Large intestine (tissue), 3 donors: ENCODE measurements at regions not wholly inside any gene's neighbourhood (a gene's known extent, or its start where the extent isn't known, plus 50 kb on each side); places are given as distances from the start of the nearest gene placed in this dataset.

Source experiments
- DNase-seq, 2 donors: peaks; one replicate each; pipeline versions ENCODE4 v3.0.0 to v3.0.0-alpha.2; 2013
- H3K27ac ChIP-seq: one replicate; pipeline ENCODE4 v1.5.1; 2013; ENCODE audit warnings: low read length
- H3K27me3 ChIP-seq: 2 replicates; pipeline ENCODE4 v1.6.1; 2013; ENCODE audit warnings: low read length; ENCODE audit not compliant: control insufficient read depth, insufficient read depth
- H3K36me3 ChIP-seq: 2 replicates; pipeline ENCODE4 v1.6.1; 2013; ENCODE audit warnings: low read length; ENCODE audit not compliant: control insufficient read depth, insufficient read depth
- H3K4me1 ChIP-seq: one replicate; pipeline ENCODE4 v1.6.1; 2013; ENCODE audit warnings: low read length; ENCODE audit not compliant: control insufficient read depth, insufficient read depth
- H3K4me3 ChIP-seq: one replicate; pipeline ENCODE4 v1.5.1; 2013; ENCODE audit warnings: low read length
- H3K9me3 ChIP-seq: one replicate; pipeline ENCODE4 v1.6.1; 2013; ENCODE audit warnings: mild to moderate bottlenecking, low read depth, low read length, moderate library complexity; ENCODE audit not compliant: control insufficient read depth
- WGBS: methylation state at CpG from one replicate; pipeline ENCODE4 v1.1.5; 2013; ENCODE audit warnings: low lambda C conversion rate; ENCODE audit not compliant: insufficient coverage; 5-methylcytosine and 5-hydroxymethylcytosine counted together

GRCh38 chr3:110628650-110629301 lies 442.8 kb upstream of the NECTIN3 start:
- H3K36me3 ChIP-seq = no peaks in the 10 kb centered on the region
- no peaks in the 10 kb centered on the region for H3K9me3 ChIP-seq
- H3K4me1 ChIP-seq = no peaks in the 10 kb centered on the region
- H3K4me3 ChIP-seq = no peak overlapping the region
- H3K27ac ChIP-seq = no peak overlapping the region
- WGBS = 100% methylated on average over 2 of the region's 4 CpGs
- no peaks in the 10 kb centered on the region for H3K27me3 ChIP-seq
- peak in 1 of 2 donors; percentile 16 for DNase-seq

- Histone ChIP-seq H3K27ac (no peak overlapping the region), H3K4me1 (no peaks in the 10 kb centered on the region), H3K27me3 (no peaks in the 10 kb centered on the region), H3K9me3 (no peaks in the 10 kb centered on the region), H3K4me3 (no peak overlapping the region), H3K36me3 (no peaks in the 10 kb centered on the region)
- no CpG with 5 or more reads among the region's 1 CpG for WGBS
- DNase-seq = no peak
Observed at GRCh38 chr3:110629917-110630316, 441.7 kb upstream of the NECTIN3 start.

DNA sequence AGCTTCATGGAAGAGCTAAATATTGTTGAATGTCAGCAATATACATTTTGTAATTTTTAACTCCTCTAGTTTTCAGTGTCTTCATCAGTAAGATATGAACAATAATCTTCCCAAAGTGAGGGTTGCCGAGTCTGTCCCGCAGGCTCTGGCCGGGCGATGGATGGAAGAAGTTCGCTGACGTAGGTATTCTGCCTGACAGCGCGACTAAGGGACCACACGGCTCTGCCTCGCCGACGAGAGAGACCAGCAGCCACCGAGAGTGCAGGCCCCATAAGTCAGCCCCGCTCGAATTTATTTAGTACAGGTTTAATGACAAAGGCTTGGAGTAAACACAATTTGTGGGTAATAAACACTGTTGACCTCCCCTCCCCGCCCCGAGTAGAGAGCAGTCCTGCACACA lies 427.4 kb upstream of the NECTIN3 start:
- Histone ChIP-seq H3K4me1 (no peaks in the 10 kb centered on the region), H3K4me3 (no peak overlapping the region), H3K27me3 (no peaks in the 10 kb centered on the region), H3K36me3 (no peaks in the 10 kb centered on the region), H3K27ac (no peak overlapping the region), H3K9me3 (no peaks in the 10 kb centered on the region)
- WGBS = no CpG with 5 or more reads among the region's 17 CpGs
- no peak for DNase-seq

GRCh38 chr3:110646055-110646454 lies 425.6 kb upstream of the NECTIN3 start:
- Histone ChIP-seq H3K4me1 (no peaks in the 10 kb centered on the region), H3K27ac (no peak overlapping the region), H3K27me3 (no peaks in the 10 kb centered on the region), H3K4me3 (no peak overlapping the region), H3K36me3 (no peaks in the 10 kb centered on the region), H3K9me3 (no peaks in the 10 kb centered on the region)
- no CpG with 5 or more reads among the region's 1 CpG for WGBS
- no peak for DNase-seq

DNA sequence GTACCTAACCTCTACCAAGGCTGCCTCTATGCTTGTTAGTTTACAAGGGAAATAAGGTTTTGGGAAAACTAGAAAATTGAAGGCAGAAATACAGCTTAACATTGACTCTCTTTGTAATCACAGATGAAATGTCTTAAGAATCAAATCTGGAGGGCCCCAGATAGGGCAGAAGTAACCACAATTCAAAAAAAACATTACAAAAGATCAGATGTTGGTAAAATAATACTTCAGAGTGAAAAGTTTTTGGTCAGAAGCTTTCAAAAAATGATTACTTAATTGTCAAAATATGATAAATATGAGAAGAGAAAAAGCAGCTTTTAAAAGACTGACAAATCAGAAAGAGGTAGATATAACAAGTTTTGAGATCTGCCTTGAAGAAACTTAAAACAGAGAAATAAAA lies 425.1 kb upstream of the NECTIN3 start:
- no peaks in the 10 kb centered on the region for H3K27me3 ChIP-seq
- no peak overlapping the region for H3K27ac ChIP-seq
- no peak for DNase-seq

GRCh38 chr3:110647586-110647985 lies 424.0 kb upstream of the NECTIN3 start:
- H3K4me1 ChIP-seq = no peaks in the 10 kb centered on the region
- 68% methylated on average over 2 of the region's 2 CpGs for WGBS

More for the DNA sequence above, 425.1 kb upstream of the NECTIN3 start:
- Histone ChIP-seq H3K9me3 (no peaks in the 10 kb centered on the region), H3K4me3 (no peak overlapping the region), H3K36me3 (no peaks in the 10 kb centered on the region), H3K4me1 (no peaks in the 10 kb centered on the region)

GRCh38 chr3:110650741-110651140 lies 420.9 kb upstream of the NECTIN3 start:
- 60% methylated on average over 1 of the region's 1 CpG for WGBS
- H3K27me3 ChIP-seq = no peaks in the 10 kb centered on the region

More at GRCh38 chr3:110647586-110647985, 424.0 kb upstream of the NECTIN3 start:
- Histone ChIP-seq H3K9me3 (no peaks in the 10 kb centered on the region), H3K36me3 (no peaks in the 10 kb centered on the region), H3K4me3 (no peak overlapping the region), H3K27ac (no peak overlapping the region), H3K27me3 (no peaks in the 10 kb centered on the region)
- DNase-seq = no peak

DNA sequence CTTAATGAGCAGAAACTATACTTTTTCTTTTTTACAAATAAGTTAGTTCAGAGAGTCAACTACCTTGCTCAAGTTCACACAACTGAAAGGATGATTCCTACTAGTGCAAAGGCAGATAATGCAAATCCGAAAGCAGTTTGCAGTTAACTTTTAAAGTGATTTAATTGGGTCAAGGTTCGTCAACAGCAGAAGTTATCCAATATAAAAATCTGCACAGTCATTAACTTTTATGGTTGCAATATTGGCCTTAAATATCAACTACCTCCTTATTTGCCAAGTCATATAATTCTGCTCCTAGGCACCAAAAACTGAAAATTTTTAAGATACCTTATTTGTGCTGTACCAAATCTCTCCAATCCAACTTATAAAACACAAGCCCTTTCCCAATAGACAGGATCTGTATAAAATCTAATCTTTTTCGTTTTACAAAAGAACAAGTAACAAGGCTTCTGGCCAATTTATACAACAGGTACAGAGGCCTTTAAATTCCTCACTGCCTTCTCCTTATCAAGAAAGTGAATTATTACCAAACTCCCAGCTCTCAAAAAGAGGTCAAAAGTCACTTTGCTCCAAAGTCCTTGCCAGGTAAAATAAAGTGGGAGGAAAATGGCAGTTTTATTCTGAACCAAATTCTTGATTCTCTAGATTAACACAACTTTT lies 416.6 kb upstream of the NECTIN3 start:
- Histone ChIP-seq H3K4me3 (no peak overlapping the region), H3K4me1 (peaks cover 17% of the 10 kb centered on the region), H3K36me3 (no peaks in the 10 kb centered on the region), H3K27ac (peak overlapping the region; percentile 57), H3K9me3 (no peaks in the 10 kb centered on the region), H3K27me3 (no peaks in the 10 kb centered on the region)
- DNase-seq = peak; percentile 48 to 86
- WGBS = 40% methylated on average over 2 of the region's 3 CpGs

More at GRCh38 chr3:110650741-110651140, 420.9 kb upstream of the NECTIN3 start:
- DNase-seq = no peak
- Histone ChIP-seq H3K36me3 (no peaks in the 10 kb centered on the region), H3K4me3 (no peak overlapping the region), H3K9me3 (no peaks in the 10 kb centered on the region), H3K27ac (no peak overlapping the region), H3K4me1 (peaks cover 4% of the 10 kb centered on the region)

DNA sequence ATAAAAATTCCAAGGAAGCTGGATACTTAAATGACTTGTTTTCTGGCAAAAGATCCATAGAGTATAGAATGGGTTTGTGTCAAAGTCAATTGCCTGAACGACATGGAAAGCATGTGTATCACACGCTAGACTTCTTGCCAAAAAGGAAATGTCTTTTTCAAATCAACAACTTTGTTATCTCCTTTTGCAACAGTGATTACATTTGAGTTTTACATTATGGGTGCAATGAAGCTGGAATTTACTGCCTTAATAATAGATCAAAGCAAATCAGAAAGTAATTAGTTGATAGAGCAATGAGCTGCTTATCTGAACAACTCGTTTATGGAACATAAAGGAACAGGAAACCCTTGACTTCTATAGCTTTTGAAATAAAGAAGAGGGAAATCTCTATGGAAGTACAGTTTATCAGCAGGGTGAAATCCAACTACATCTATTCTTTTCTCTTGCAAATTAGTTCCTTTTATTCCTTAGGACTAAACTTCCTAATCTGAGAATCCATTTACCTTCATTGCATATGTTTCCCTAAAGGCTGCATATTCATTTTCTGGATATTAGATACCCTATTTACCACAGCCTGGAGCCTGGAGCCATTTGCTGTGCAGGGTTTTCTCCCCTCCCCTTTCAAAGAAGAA lies 415.1 kb upstream of the NECTIN3 start:
- peaks cover 17% of the 10 kb centered on the region for H3K4me1 ChIP-seq
- WGBS = 0% methylated on average over 2 of the region's 3 CpGs
- H3K36me3 ChIP-seq = no peaks in the 10 kb centered on the region
- DNase-seq = peak; percentile 43 to 84
- no peak overlapping the region for H3K4me3 ChIP-seq
- H3K9me3 ChIP-seq = no peaks in the 10 kb centered on the region
- H3K27me3 ChIP-seq = no peaks in the 10 kb centered on the region
- peak overlapping the region; percentile 27 for H3K27ac ChIP-seq

DNA sequence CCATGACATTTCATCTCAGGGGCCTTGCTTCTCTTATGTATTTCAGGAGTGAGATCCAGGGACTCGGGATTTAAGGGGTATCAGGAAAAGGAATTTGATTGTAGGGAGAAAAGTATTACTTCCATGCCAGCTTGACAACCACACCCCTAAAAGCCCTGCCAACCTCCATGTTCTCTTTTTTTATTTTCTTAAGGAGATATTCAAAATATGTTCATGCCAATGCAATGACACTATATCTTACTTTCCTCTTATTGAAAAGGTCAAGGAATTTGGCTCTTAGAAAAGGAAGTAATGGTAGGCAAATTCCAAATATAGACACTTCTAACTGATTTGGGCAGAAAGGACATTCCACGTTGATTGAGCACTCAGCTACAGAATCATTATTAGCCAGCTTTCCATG lies 407.5 kb upstream of the NECTIN3 start:
- H3K4me3 ChIP-seq = no peak overlapping the region
- peaks cover 8% of the 10 kb centered on the region for H3K4me1 ChIP-seq
- H3K27me3 ChIP-seq = no peaks in the 10 kb centered on the region
- H3K9me3 ChIP-seq = peaks cover 13% of the 10 kb centered on the region
- no peak for DNase-seq
- no peak overlapping the region for H3K27ac ChIP-seq
- H3K36me3 ChIP-seq = no peaks in the 10 kb centered on the region
- no CpG with 5 or more reads among the region's 2 CpGs for WGBS
